HG02970 (cell line): ENCODE measurements at regions not wholly inside any gene's neighbourhood (a gene's known extent, or its start where the extent isn't known, plus 50 kb on each side); places are given as distances from the start of the nearest gene placed in this dataset.
"Not testable (repeated sequence)": the region's sequence is repeated elsewhere in the genome, so short reads cannot be mapped to it uniquely, and the experiment has no call there.

Source experiments
- ATAC-seq: cut with Tn5 transposase; IDR thresholded peaks from one replicate; pipeline ENCODE4 v1.9.1; 2021; ENCODE audit warnings: mild to moderate bottlenecking, moderate library complexity, moderate number of reproducible peaks; ENCODE audit not compliant: unreplicated experiment, low FRiP score

- no peak for ATAC-seq
These were observed 846.6 kb upstream of the ANO3 start for GRCh38 chr11:25485315-25485714.

- ATAC-seq, result not testable (repeated sequence)
These were observed 845.6 kb upstream of the ANO3 start for GRCh38 chr11:25486338-25486737.

- ATAC-seq, result not testable (repeated sequence)
These were observed 843.8 kb upstream of the ANO3 start for GRCh38 chr11:25488176-25488575.

- ATAC-seq, result not testable (repeated sequence)
These were observed 830.5 kb upstream of the ANO3 start for GRCh38 chr11:25501426-25501825.

GRCh38 chr11:25515576-25515975, 816.4 kb upstream of the ANO3 start:
- no peak for ATAC-seq

- ATAC-seq, result no peak
These were observed 811.5 kb upstream of the ANO3 start for GRCh38 chr11:25520459-25520858.

- ATAC-seq, result no peak
These were observed 804.1 kb upstream of the ANO3 start for GRCh38 chr11:25527841-25528240.

- ATAC-seq, result no peak
These were observed 802.4 kb upstream of the ANO3 start for GRCh38 chr11:25529572-25529971.

GRCh38 chr11:25535467-25536272, 796.3 kb upstream of the ANO3 start:
- no peak for ATAC-seq

GRCh38 chr11:25536289-25536688, 795.6 kb upstream of the ANO3 start:
- ATAC-seq, result no peak

GRCh38 chr11:25537393-25537792, 794.5 kb upstream of the ANO3 start:
- no peak for ATAC-seq

- ATAC-seq, result no peak
These were observed 784.6 kb upstream of the ANO3 start for GRCh38 chr11:25547292-25547691.

- no peak for ATAC-seq
These were observed 769.5 kb upstream of the ANO3 start for GRCh38 chr11:25562417-25562816.

- ATAC-seq, result no peak
These were observed 766.1 kb upstream of the ANO3 start for GRCh38 chr11:25565846-25566245.

GRCh38 chr11:25566298-25567200, 765.4 kb upstream of the ANO3 start:
- no peak for ATAC-seq

- no peak for ATAC-seq
These were observed 755.6 kb upstream of the ANO3 start for GRCh38 chr11:25576320-25576719.

GRCh38 chr11:25579554-25579953, 752.4 kb upstream of the ANO3 start:
- not testable (repeated sequence) for ATAC-seq

GRCh38 chr11:25583596-25583995, 748.3 kb upstream of the ANO3 start:
- no peak for ATAC-seq

GRCh38 chr11:25587496-25587895, 744.4 kb upstream of the ANO3 start:
- ATAC-seq, result no peak

GRCh38 chr11:25593221-25593620, 738.7 kb upstream of the ANO3 start:
- no peak for ATAC-seq

GRCh38 chr11:25596701-25597100, 735.2 kb upstream of the ANO3 start:
- no peak for ATAC-seq
